ENCODE measurements at regions not wholly inside any gene's neighbourhood (a gene's known extent, or its start where the extent isn't known, plus 50 kb on each side); places are given as distances from the start of the nearest gene placed in this dataset.
A peak's percentile ranks its signal among the peaks of the same experiment; 100 is the strongest.

DNA sequence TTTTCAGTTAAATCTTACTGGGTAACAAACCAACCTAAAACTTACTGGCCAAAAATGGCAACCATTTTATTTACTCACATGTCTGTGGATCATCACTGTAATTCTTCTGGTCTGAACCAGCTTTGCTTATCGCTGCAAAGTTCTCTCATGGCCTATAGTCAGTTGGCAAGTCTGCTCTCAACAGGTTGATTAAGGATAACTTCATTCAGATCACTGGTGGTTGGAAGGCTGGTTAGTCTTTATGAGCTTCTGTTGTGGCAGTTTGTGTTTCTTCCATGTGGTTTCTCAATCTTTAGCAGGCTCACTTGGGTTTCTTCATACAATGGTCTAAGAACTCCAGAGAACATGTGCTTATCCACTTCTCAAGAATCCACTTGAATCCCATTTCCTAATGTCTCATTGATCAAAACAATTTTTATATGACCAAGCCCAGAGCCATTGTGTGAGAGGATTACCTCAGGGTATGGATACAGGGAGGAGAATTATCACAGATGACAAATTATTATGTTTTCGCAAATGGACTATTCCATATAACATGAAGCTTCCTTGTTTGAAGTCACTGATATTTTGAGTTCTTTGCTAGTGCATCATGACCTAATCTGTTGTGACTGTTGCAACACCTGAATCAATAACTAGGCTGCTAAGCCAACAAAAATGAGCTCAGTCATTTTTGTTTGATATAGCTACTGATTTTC lies 155.4 kb upstream of the BMP2 start:
- peak in 1 of 2 experiments; percentile 21 for DNase-seq

DNA sequence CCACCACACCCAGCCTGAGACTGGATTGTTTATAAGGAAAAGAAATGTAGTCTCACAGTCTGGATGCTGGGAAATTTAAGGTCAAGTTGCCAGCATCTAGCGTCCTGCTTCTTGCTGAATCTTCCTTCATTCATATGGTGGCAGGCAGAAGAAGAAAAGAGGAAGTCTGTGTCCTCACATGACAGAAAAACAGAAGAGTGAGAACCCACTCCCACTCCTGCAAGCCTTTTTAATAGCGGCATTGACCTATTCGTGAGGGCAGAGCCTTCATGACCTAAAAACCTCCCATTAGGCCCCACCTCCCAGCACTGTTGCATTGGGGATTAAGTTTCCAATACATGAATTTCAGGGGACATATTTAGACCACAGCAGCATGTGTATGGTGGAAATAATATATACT lies 160.8 kb upstream of the BMP2 start:
- no peak for DNase-seq

- DNase-seq, result no peak
Observed at GRCh38 chr20:6605055-6605935, 162.2 kb upstream of the BMP2 start.

DNA sequence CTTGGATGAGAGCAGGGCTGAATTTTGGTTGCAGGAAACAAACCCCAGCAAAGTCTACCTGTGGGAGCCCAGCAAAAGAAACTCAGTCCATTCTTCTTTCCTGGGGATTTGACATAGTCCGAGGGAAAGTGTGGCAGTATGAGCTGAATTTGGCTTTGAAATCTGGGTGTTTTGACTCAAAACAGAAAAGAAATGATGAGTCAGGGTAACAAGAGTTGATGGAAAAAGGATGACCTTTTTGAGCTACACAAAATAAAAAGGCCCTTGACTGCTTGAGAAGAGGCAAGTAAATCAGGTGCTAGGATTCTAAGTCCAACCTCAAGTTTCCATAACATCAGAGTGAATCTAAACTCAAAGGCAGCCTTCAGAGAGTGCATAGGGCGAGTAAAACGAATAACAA lies 163.3 kb upstream of the BMP2 start:
- no peak for DNase-seq

GRCh38 chr20:6599876-6600735 lies 167.4 kb upstream of the BMP2 start:
- no peak for DNase-seq

- no peak for DNase-seq
Observed at GRCh38 chr20:6595704-6596103, 171.8 kb upstream of the BMP2 start.

- no peak for DNase-seq
Observed at GRCh38 chr20:6590891-6591637, 176.4 kb upstream of the BMP2 start.

- no peak for DNase-seq
Observed at GRCh38 chr20:6588296-6588695, 179.2 kb upstream of the BMP2 start.

DNA sequence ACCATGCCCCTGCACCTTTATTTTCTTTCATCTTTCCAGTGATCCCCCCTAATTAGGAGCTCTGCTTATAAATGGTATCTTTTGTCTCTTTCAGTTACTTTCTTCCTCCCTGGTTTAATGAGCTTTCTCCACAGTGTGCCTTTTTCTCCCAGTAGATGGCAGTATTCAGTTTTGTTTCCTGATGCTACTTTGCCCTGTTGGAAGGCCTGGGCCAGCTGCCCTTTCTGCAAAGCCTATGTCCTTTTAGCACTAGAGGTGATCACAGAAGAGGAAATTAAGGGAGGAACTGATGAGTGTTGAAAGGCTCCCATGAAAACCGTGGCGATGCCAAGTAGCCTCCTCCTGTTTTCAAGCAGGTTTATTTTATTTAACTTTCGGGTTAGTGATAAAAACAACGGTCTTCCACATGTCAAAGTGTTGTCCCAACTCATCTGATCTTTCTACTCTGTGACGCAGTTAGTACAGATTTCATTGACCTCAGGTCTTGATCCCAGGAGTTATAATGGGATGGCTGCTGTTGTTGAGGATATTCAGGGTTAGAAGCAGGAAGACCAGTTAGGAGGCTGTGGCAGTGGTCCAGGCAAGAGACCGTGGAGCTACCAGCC lies 184.2 kb upstream of the BMP2 start:
- DNase-seq, result peak; percentile 58 to 71

GRCh38 chr20:6582449-6582848 lies 185.0 kb upstream of the BMP2 start:
- DNase-seq, result no peak

DNA sequence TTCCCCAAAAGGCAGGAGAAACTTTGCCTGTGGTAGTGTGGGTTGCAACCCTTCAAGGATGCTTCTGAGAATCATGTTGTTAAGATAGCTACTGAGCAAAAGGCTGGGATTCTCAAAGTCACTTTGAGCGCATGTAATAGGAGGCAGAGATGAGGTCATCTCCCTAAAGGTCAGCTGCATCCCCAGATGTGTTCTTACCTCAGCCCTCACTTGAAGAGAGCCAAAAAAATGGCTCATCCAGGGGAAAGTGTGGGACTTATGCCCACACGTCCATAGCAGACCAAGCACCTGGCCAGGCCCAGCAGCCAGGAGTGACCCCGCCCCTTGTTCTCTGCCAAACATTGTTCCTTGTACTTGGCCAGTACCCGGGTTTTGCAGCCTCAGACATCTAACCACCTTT lies 187.0 kb upstream of the BMP2 start:
- no peak for DNase-seq

DNA sequence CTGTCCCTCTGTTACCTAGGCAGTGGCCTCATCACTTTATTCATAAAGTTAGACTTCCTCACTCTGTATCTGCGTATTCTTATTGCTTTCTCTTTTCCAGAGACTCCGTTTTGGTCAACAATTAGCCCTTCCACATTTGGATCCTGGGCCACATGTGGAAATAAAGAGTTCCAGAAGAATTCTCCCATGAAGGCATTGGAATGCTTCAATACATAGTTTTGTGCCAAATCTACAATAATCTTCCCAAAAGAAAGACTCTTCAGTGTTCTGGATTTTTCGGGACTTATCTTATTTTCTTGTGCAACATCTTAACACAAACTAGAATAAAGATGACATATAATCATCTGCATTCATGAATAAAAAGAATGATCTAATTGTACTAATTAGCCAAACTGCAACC lies 187.7 kb upstream of the BMP2 start:
- DNase-seq, result no peak

DNA sequence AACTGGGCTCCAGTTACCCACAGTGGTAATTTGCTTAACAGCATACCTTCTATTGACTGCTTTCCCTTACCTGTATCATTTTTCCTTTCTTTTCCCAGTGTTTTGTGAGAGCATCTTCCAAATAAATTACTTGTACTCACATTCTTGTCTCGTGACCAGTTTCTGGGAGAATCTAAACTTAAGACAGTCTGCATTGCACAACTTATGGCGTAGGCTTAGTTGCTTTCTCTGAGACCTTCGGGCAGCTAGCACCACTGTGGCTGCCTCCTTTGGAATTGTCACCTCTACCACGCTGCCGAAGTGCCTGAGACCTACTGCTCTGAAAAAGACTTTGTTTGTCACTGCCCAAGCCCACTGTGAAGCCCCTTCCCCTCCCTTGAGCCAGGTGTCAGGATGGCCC lies 188.1 kb upstream of the BMP2 start:
- DNase-seq, result no peak

GRCh38 chr20:6577451-6577850 lies 190.0 kb upstream of the BMP2 start:
- no peak for DNase-seq

- no peak for DNase-seq
Observed at GRCh38 chr20:6576726-6577125, 190.8 kb upstream of the BMP2 start.

- DNase-seq, result no peak
Observed at GRCh38 chr20:6575912-6576401, 191.5 kb upstream of the BMP2 start.

GRCh38 chr20:6566821-6567220 lies 200.7 kb upstream of the BMP2 start:
- DNase-seq, result no peak

DNA sequence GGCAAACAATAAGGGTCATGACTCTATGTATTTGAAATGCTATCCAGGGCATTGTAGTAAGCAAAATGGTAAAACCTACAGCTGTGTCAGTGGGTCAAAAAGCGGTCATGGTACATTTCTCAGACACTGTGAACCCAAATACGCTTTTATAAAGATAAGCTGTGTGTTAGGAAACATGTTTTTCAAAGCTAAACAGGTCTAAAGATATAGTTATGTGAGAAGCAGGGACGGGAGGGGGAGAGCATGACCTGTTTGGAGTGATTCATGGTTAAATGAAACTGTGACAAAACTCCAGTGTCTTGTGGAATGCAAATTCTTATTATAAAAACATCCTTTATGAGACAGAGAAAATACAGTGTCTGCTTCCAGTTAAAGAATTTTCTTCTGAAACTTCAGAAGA lies 205.4 kb upstream of the BMP2 start:
- DNase-seq, result no peak

- DNase-seq, result no peak
Observed at GRCh38 chr20:6560978-6561377, 206.5 kb upstream of the BMP2 start.

DNA sequence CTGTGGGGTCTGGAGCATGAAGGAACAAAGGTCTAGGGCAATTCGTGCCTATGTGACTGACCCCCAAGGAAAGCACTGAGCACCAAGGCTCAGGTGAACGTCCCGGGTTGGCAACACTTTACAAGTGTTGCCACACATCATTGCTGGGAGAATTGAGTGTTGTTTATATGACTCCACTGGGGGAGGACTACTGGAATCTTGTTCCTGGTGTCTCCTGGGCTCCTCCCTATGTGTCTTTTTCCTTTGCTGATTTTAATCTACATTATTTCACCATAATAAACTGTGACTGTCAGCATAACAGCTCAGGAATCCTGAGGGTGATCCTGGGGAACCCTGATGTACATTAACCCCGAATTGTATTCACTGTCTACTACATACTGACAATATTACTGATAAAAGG lies 207.7 kb upstream of the BMP2 start:
- DNase-seq, result no peak

DNA sequence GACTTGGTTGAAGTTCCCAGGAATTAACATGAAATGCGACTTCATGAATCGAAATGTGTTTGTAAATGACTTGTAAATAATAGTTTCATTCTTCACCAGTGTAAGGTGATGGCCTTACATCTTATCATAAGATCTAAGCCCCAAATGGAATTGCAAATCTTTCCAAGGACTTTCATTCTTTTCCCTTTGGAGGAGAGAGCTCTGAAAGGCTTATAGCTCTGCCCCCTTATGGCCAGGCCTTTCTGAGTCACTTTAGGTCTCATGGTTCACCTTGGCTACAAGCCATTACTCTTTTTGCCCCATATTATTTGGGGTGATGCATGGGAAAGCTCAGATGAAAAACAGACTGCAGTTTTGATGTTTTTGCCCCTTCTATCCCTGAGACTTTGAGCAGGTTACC lies 209.1 kb upstream of the BMP2 start:
- DNase-seq, result no peak

All from SHP77 (cell line).